ENCODE measurements at regions not wholly inside any gene's neighbourhood (a gene's known extent, or its start where the extent isn't known, plus 50 kb on each side); places are given as distances from the start of the nearest gene placed in this dataset.

DNA sequence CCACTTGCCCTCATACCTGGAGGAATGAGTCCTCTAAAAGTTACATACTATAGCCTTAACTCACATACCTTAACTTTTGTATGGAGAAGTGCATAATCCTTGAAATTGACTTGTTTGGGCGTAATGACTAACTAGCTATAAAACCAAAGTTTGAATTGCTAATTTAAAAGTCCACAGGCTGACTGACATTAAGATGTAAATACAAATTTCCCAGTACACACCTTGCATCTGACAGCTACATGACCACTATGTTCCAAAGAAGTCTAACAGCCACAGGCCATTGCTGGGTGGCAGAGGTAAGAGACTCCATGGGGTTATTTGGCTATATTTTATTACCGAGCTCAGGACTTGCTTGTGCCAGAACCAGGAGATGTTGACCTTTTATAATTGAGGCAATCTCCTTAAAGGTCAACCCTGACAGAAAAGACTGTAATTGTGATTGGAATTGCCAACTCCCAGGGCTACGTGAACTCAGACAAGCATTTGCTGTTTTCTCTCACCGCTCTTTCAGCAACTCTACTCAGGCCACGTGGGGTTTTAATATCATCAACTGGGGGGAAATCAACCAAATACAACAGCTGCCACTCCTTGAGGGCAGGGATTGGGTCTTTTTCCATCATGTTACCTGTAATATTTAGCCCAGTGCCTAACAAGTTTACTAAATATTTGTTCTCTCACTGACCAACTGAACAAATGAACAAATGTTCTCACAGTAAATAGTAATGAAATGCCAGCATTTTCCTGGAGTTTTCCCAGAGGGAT is 139.9 kb downstream of the SEMA6D start:
- Mint-ChIP-seq H3K27ac (ENCODE audit: unreplicated experiment) (no peak overlapping the region), H3K27me3 (ENCODE audit: low read depth, unreplicated experiment) (peaks cover 3% of the 10 kb centered on the region), H3K9me3 (ENCODE audit: unreplicated experiment) (peaks cover 2% of the 10 kb centered on the region), H3K36me3 (ENCODE audit: low read depth, unreplicated experiment) (no peaks in the 10 kb centered on the region), H3K4me1 (ENCODE audit: low read depth, unreplicated experiment) (no peaks in the 10 kb centered on the region), H3K4me3 (ENCODE audit: unreplicated experiment) (no peak overlapping the region)
- no peaks in the 10 kb centered on the region for H4K20me1 ChIP-seq (ENCODE audit: insufficient read depth, low read length)
- H3K36me3 ChIP-seq (ENCODE audit: insufficient read depth, low read length) = no peaks in the 10 kb centered on the region
- no peaks in the 10 kb centered on the region for H3K9me3 ChIP-seq (ENCODE audit: insufficient read depth, low read depth, low read length)
- H3K4me3 ChIP-seq (ENCODE audit: insufficient read depth, low read depth, low read length) = no peak overlapping the region
- H3K79me2 ChIP-seq (ENCODE audit: insufficient read depth, low read length) = no peaks in the 10 kb centered on the region
- no peak for FAIRE-seq
- no peak overlapping the region for H3K4me2 ChIP-seq (ENCODE audit: low read length)
- no peaks in the 10 kb centered on the region for H3K27me3 ChIP-seq (ENCODE audit: insufficient read depth, low read length)
- H3K4me1 ChIP-seq (ENCODE audit: insufficient read depth, low read length) = no peaks in the 10 kb centered on the region
- H2AFZ ChIP-seq (ENCODE audit: low read depth, low read length) = no peak overlapping the region
- TF ChIP-seq EZH2 (IDR thresholded peaks at IDR 0.05; ENCODE audit: insufficient read depth, low read length) = no peak
- TF ChIP-seq, protein P1, sequence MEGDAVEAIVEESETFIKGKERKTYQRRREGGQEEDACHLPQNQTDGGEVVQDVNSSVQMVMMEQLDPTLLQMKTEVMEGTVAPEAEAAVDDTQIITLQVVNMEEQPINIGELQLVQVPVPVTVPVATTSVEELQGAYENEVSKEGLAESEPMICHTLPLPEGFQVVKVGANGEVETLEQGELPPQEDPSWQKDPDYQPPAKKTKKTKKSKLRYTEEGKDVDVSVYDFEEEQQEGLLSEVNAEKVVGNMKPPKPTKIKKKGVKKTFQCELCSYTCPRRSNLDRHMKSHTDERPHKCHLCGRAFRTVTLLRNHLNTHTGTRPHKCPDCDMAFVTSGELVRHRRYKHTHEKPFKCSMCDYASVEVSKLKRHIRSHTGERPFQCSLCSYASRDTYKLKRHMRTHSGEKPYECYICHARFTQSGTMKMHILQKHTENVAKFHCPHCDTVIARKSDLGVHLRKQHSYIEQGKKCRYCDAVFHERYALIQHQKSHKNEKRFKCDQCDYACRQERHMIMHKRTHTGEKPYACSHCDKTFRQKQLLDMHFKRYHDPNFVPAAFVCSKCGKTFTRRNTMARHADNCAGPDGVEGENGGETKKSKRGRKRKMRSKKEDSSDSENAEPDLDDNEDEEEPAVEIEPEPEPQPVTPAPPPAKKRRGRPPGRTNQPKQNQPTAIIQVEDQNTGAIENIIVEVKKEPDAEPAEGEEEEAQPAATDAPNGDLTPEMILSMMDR (IDR thresholded peaks at IDR 0.05; ENCODE audit: insufficient read depth, low read depth, low read length) = no peak
- no peak for DNase-seq (ENCODE audit: low read depth)
- no peak overlapping the region for H3K27ac ChIP-seq (ENCODE audit: low read depth, low read length)
- H3K9ac ChIP-seq (ENCODE audit: low read length) = no peak overlapping the region

DNA sequence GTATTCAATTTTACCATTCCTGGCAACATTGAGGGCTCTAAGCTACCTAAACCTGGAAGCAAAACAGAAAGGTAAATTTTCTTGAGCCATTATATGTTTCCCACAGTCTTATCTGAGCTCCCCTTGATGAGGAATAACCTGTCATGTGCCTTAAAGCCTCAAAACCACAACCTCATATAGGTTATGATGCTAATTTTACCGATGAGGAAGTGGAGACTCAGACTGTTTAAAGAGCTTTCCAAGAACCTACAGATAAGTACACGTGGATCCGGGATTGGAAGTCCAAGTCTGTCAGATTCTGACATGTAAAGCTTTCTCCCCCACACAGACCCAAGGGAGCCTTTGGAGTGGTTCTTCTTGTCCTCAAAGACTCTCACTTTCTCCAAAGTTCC is 140.5 kb downstream of the SEMA6D start:
- no peak overlapping the region for H3K4me2 ChIP-seq (ENCODE audit: low read length)
- no peak overlapping the region for H2AFZ ChIP-seq (ENCODE audit: low read depth, low read length)
- H4K20me1 ChIP-seq (ENCODE audit: insufficient read depth, low read length) = no peaks in the 10 kb centered on the region
- H3K4me1 Mint-ChIP-seq (ENCODE audit: low read depth, unreplicated experiment) = no peaks in the 10 kb centered on the region
- no peaks in the 10 kb centered on the region for H3K36me3 ChIP-seq (ENCODE audit: insufficient read depth, low read length)
- FAIRE-seq (no peak), DNase-seq (ENCODE audit: low read depth) (no peak)
- no peaks in the 10 kb centered on the region for H3K79me2 ChIP-seq (ENCODE audit: insufficient read depth, low read length)
- no peak overlapping the region for H3K9ac ChIP-seq (ENCODE audit: low read length)
- H3K27ac ChIP-seq (ENCODE audit: low read depth, low read length) = no peak overlapping the region
- H3K4me1 ChIP-seq (ENCODE audit: insufficient read depth, low read length) = no peaks in the 10 kb centered on the region
- H3K9me3 ChIP-seq (ENCODE audit: insufficient read depth, low read depth, low read length) = no peaks in the 10 kb centered on the region
- H3K27me3 ChIP-seq (ENCODE audit: insufficient read depth, low read length) = no peaks in the 10 kb centered on the region
- H3K27me3 Mint-ChIP-seq (ENCODE audit: low read depth, unreplicated experiment) = peaks cover 4% of the 10 kb centered on the region
- H3K4me3 Mint-ChIP-seq (ENCODE audit: unreplicated experiment) = no peak overlapping the region
- H3K36me3 Mint-ChIP-seq (ENCODE audit: low read depth, unreplicated experiment) = no peaks in the 10 kb centered on the region
- TF ChIP-seq EZH2 (IDR thresholded peaks at IDR 0.05; ENCODE audit: insufficient read depth, low read length) = no peak
- TF ChIP-seq, protein P1 (IDR thresholded peaks at IDR 0.05; ENCODE audit: insufficient read depth, low read depth, low read length) = no peak
- H3K4me3 ChIP-seq (ENCODE audit: insufficient read depth, low read depth, low read length) = no peak overlapping the region
- no peak overlapping the region for H3K27ac Mint-ChIP-seq (ENCODE audit: unreplicated experiment)
- H3K9me3 Mint-ChIP-seq (ENCODE audit: unreplicated experiment) = peaks cover 2% of the 10 kb centered on the region
